ENCODE measurements at regions not wholly inside any gene's neighbourhood (a gene's known extent, or its start where the extent isn't known, plus 50 kb on each side); places are given as distances from the start of the nearest gene placed in this dataset.

DNA sequence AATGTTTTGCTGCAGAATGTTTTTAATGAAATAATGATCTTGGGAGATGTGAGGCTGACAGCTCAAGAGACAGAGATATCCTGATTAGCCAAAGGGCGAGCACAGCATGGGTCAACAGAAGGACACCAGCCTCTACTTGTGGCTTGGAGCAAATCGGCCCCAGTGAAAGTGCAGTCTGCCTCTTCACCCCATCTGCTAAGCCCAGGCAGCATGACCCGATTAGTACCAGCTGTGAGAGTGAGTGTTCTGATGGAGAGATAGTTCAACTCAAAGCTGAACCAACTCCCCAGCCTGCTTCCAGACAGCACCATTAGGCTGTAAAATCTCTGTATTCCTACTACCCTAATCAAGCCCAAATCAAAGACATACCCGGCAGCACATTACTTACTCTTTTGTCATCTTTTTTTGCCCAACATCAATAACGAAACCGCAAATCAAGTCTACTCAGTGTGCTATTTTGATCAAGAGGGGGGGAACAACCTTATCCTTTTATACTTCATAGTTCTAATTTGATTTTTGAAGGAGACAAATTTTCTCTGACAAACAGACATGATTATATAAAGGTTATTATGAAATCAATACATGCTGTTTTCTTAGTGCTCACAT is 514.1 kb upstream of the NRSN1 start:
- Histone ChIP-seq H3K9me3 (ENCODE audit: low read length) (no peaks in the 10 kb centered on the region), H3K27ac (ENCODE audit: low read depth, low read length, poor library complexity, severe bottlenecking) (no peak overlapping the region), H3K4me2 (ENCODE audit: low read length) (no peak overlapping the region), H3K9ac (ENCODE audit: low read length) (no peak overlapping the region), H3K4me1 (ENCODE audit: insufficient read depth, low read length, severe bottlenecking) (no peaks in the 10 kb centered on the region), H3K4me3 (ENCODE audit: low read depth, low read length, poor library complexity, severe bottlenecking) (no peak overlapping the region), H3F3A (ENCODE audit: insufficient read depth, low read length) (no peaks in the 10 kb centered on the region), H3K27me3 (ENCODE audit: insufficient read depth, low read length) (no peaks in the 10 kb centered on the region), H3K9me2 (ENCODE audit: low read depth, low read length) (no peaks in the 10 kb centered on the region), H4K20me1 (ENCODE audit: insufficient read depth, low read length) (no peaks in the 10 kb centered on the region), H3K36me3 (ENCODE audit: insufficient read depth, low read length) (no peaks in the 10 kb centered on the region), H3K79me2 (ENCODE audit: insufficient read depth, low read length) (no peaks in the 10 kb centered on the region), H2AFZ (ENCODE audit: low read length) (no peak overlapping the region)
- TF ChIP-seq, protein P1, sequence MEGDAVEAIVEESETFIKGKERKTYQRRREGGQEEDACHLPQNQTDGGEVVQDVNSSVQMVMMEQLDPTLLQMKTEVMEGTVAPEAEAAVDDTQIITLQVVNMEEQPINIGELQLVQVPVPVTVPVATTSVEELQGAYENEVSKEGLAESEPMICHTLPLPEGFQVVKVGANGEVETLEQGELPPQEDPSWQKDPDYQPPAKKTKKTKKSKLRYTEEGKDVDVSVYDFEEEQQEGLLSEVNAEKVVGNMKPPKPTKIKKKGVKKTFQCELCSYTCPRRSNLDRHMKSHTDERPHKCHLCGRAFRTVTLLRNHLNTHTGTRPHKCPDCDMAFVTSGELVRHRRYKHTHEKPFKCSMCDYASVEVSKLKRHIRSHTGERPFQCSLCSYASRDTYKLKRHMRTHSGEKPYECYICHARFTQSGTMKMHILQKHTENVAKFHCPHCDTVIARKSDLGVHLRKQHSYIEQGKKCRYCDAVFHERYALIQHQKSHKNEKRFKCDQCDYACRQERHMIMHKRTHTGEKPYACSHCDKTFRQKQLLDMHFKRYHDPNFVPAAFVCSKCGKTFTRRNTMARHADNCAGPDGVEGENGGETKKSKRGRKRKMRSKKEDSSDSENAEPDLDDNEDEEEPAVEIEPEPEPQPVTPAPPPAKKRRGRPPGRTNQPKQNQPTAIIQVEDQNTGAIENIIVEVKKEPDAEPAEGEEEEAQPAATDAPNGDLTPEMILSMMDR (IDR thresholded peaks at IDR 0.05; ENCODE audit: low read length), result no peak
- TF ChIP-seq EZH2 (IDR thresholded peaks at IDR 0.05; ENCODE audit: borderline replicate concordance, low read length), result no peak

DNA sequence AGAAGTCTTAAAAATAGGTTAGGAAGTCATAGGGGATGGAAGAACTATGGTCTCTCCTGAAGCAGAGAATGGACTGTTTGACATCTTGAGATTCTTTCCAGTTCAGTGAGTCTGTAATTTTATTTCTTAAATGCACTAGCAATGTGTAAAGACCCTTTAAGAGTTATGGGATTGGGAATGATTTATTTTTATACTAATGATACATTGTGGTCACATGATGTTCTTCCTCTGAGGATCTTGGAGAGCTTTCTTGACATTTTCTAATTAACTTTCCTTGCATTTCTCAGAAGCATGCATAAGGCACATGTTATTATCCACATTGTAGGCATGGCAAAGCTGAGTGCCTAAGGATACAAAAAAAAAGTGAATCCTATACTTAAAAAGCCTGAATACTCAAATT is 507.6 kb upstream of the NRSN1 start:
- H3K27me3 ChIP-seq (ENCODE audit: insufficient read depth, low read length), result no peaks in the 10 kb centered on the region
- H3F3A ChIP-seq (ENCODE audit: insufficient read depth, low read length), result no peaks in the 10 kb centered on the region
- TF ChIP-seq EZH2 (IDR thresholded peaks at IDR 0.05; ENCODE audit: borderline replicate concordance, low read length), result no peak
- TF ChIP-seq, protein P1 (IDR thresholded peaks at IDR 0.05; ENCODE audit: low read length), result no peak

DNA sequence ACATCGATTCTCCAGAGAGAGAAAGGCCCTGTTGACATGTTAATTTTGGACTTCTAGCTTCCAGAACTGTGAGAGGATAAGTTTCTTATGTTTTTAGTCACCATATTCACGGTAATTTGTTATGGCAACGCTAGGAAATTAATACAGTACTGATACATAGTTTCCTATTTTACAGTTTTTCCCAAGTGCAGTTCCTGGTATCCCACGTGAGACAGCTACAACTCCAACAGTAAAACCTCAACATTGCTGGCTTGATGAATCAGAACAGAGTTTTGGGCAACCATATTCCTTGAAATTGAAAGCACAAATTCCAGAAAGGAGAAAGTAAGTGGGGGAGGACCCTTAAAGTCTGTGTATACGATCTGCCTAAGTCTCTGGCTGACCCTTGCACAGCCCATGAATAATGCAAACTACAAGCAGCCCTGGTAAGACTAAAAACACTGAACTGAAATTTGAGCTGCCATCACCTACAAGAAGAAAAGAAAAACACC is 505.1 kb upstream of the NRSN1 start:
- Histone ChIP-seq H3K4me3 (ENCODE audit: low read depth, low read length, poor library complexity, severe bottlenecking) (no peak overlapping the region), H3K9ac (ENCODE audit: low read length) (no peak overlapping the region), H3K36me3 (ENCODE audit: insufficient read depth, low read length) (no peaks in the 10 kb centered on the region), H3K27ac (ENCODE audit: low read depth, low read length, poor library complexity, severe bottlenecking) (no peak overlapping the region), H3K9me3 (ENCODE audit: low read length) (no peaks in the 10 kb centered on the region), H3K9me2 (ENCODE audit: low read depth, low read length) (no peaks in the 10 kb centered on the region), H3K27me3 (ENCODE audit: insufficient read depth, low read length) (no peaks in the 10 kb centered on the region), H3K4me1 (ENCODE audit: insufficient read depth, low read length, severe bottlenecking) (no peaks in the 10 kb centered on the region), H3K4me2 (ENCODE audit: low read length) (no peak overlapping the region), H3F3A (ENCODE audit: insufficient read depth, low read length) (no peaks in the 10 kb centered on the region), H3K79me2 (ENCODE audit: insufficient read depth, low read length) (no peaks in the 10 kb centered on the region), H2AFZ (ENCODE audit: low read length) (no peak overlapping the region), H4K20me1 (ENCODE audit: insufficient read depth, low read length) (no peaks in the 10 kb centered on the region)
- no peak for TF ChIP-seq EZH2 (IDR thresholded peaks at IDR 0.05; ENCODE audit: borderline replicate concordance, low read length)
- TF ChIP-seq, protein P1 (IDR thresholded peaks at IDR 0.05; ENCODE audit: low read length), result no peak

More for the DNA sequence above, 507.6 kb upstream of the NRSN1 start:
- no peak overlapping the region for H3K4me3 ChIP-seq (ENCODE audit: low read depth, low read length, poor library complexity, severe bottlenecking)
- H3K79me2 ChIP-seq (ENCODE audit: insufficient read depth, low read length), result no peaks in the 10 kb centered on the region
- no peak overlapping the region for H3K9ac ChIP-seq (ENCODE audit: low read length)
- no peaks in the 10 kb centered on the region for H3K36me3 ChIP-seq (ENCODE audit: insufficient read depth, low read length)
- H3K4me2 ChIP-seq (ENCODE audit: low read length), result no peak overlapping the region
- H3K27ac ChIP-seq (ENCODE audit: low read depth, low read length, poor library complexity, severe bottlenecking), result no peak overlapping the region
- H3K9me2 ChIP-seq (ENCODE audit: low read depth, low read length), result no peaks in the 10 kb centered on the region
- no peaks in the 10 kb centered on the region for H4K20me1 ChIP-seq (ENCODE audit: insufficient read depth, low read length)
- H2AFZ ChIP-seq (ENCODE audit: low read length), result no peak overlapping the region
- no peaks in the 10 kb centered on the region for H3K9me3 ChIP-seq (ENCODE audit: low read length)
- no peaks in the 10 kb centered on the region for H3K4me1 ChIP-seq (ENCODE audit: insufficient read depth, low read length, severe bottlenecking)

Measured in OCI-LY1 (cell line).